ENCODE measurements at regions not wholly inside any gene's neighbourhood (a gene's known extent, or its start where the extent isn't known, plus 50 kb on each side); places are given as distances from the start of the nearest gene placed in this dataset.

- TF ChIP-seq CTCF (IDR thresholded peaks at IDR 0.05) = no peak
- TF ChIP-seq POLR2A (IDR thresholded peaks at IDR 0.05) = no peak
These were observed 64.1 kb upstream of the HRH2 start for GRCh38 chr5:175593794-175594193.

All from esophagus squamous epithelium (tissue), 4 donors.